GM18867 (cell line): ENCODE measurements at regions not wholly inside any gene's neighbourhood (a gene's known extent, or its start where the extent isn't known, plus 50 kb on each side); places are given as distances from the start of the nearest gene placed in this dataset.

ENCODE experiments used
- ATAC-seq: cut with Tn5 transposase; IDR thresholded peaks from one replicate; pipeline ENCODE4 v1.9.1; 2021; ENCODE audit warnings: mild to moderate bottlenecking, moderate library complexity; ENCODE audit not compliant: unreplicated experiment

GRCh38 chr9:84170521-84171141, 169.9 kb downstream of the SLC28A3 start:
- no peak for ATAC-seq

GRCh38 chr9:84173961-84174360, 166.6 kb downstream of the SLC28A3 start:
- ATAC-seq: no peak

GRCh38 chr9:84174486-84174885, 166.1 kb downstream of the SLC28A3 start:
- ATAC-seq: no peak

GRCh38 chr9:84177407-84177806, 163.2 kb downstream of the SLC28A3 start:
- ATAC-seq: no peak

GRCh38 chr9:84179531-84179930, 161.0 kb downstream of the SLC28A3 start:
- ATAC-seq: no peak

GRCh38 chr9:84187090-84187489, 153.5 kb downstream of the SLC28A3 start:
- no peak for ATAC-seq

- ATAC-seq: no peak
These were observed 150.7 kb downstream of the SLC28A3 start for GRCh38 chr9:84189904-84190303.

GRCh38 chr9:84190411-84190810, 150.1 kb downstream of the SLC28A3 start:
- ATAC-seq: no peak

GRCh38 chr9:84206801-84207370, 133.7 kb downstream of the SLC28A3 start:
- ATAC-seq: no peak

- ATAC-seq: no peak
These were observed 133.0 kb downstream of the SLC28A3 start for GRCh38 chr9:84207491-84207951.

- ATAC-seq: no peak
These were observed 128.3 kb downstream of the SLC28A3 start for GRCh38 chr9:84212246-84212645.

GRCh38 chr9:84212982-84213381, 127.6 kb downstream of the SLC28A3 start:
- no peak for ATAC-seq

GRCh38 chr9:84216151-84216550, 124.4 kb downstream of the SLC28A3 start:
- ATAC-seq: no peak

GRCh38 chr9:84218322-84218721, 122.2 kb downstream of the SLC28A3 start:
- no peak for ATAC-seq

GRCh38 chr9:84224246-84224645, 116.3 kb downstream of the SLC28A3 start:
- ATAC-seq: no peak
